Fibroblast of the aortic adventitia (primary cell): ENCODE measurements at regions not wholly inside any gene's neighbourhood (a gene's known extent, or its start where the extent isn't known, plus 50 kb on each side); places are given as distances from the start of the nearest gene placed in this dataset.

ENCODE experiments used
- DNase-seq: peaks from one replicate; pipeline ENCODE4 v3.0.0-alpha.2; 2010; ENCODE audit warnings: low read depth
- H3K4me3 ChIP-seq: 2 replicates; pipeline ENCODE4 v1.5.1; 2011; ENCODE audit warnings: low read depth, mild to moderate bottlenecking, control low read depth, low read length, moderate library complexity
- CTCF ChIP-seq: IDR thresholded peaks from 2 replicates; pipeline ENCODE4 v1.5.1; 2011; ENCODE audit warnings: mild to moderate bottlenecking, low read length, control low read depth, inconsistent platforms; ENCODE audit not compliant: insufficient read depth

GRCh38 chr11:26891501-26891900 is 102.4 kb upstream of the FIBIN start:
- H3K4me3 ChIP-seq, result no peak overlapping the region
- peak; percentile 7 for DNase-seq

DNA sequence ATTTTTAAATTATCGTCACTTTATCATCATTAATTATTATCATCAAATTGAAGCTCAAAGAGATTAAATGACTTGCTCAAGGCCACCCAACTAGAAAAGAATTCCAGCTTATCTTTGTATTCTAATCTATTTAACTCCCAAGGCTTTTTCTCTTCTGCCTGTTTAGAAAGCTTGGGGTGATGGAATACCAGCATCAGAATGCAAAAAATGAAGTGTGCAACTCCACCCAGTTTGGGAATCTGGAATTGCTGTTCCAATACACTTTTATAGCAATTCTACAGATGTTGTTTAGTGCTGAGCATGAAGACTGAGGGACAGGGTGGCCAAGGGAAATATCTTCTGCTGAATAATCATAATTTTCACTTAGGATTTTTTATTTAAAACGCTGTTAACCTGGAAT is 97.2 kb upstream of the FIBIN start:
- H3K4me3 ChIP-seq, result no peak overlapping the region
- DNase-seq, result peak; percentile 67
- no peak for TF ChIP-seq CTCF

More at GRCh38 chr11:26891501-26891900, 102.4 kb upstream of the FIBIN start:
- TF ChIP-seq CTCF, result no peak

- DNase-seq, result no peak
- no peak overlapping the region for H3K4me3 ChIP-seq
- TF ChIP-seq CTCF, result no peak
These were observed 95.1 kb upstream of the FIBIN start for GRCh38 chr11:26898799-26899198.

- TF ChIP-seq CTCF, result no peak
- H3K4me3 ChIP-seq, result no peak overlapping the region
- DNase-seq, result peak; percentile 65
These were observed 92.8 kb upstream of the FIBIN start for GRCh38 chr11:26901162-26901561.

DNA sequence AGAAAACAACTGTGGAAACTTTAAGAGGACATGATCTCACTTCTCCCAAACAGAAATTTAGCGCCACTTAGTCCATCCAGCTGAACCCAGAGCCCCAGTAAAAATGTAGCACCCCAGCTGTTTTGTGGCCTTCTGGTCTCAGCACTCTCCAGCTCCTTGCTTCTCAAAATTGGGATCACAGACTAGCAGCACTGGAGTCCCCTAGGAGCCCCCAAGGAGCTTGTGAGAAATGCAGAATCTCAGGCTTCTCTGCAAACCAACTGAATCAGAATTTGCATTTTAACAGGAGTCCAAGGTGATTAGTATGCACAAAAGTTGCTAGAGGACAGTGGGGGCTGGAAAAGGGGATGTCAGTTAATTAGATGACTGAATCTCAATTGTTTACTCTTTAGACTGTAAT is 89.8 kb upstream of the FIBIN start:
- no peak for DNase-seq
- no peak for TF ChIP-seq CTCF
- no peak overlapping the region for H3K4me3 ChIP-seq

- no peak overlapping the region for H3K4me3 ChIP-seq
- TF ChIP-seq CTCF, result no peak
- DNase-seq, result peak; percentile 2
These were observed 89.1 kb upstream of the FIBIN start for GRCh38 chr11:26904801-26905200.

GRCh38 chr11:26905368-26905767 is 88.5 kb upstream of the FIBIN start:
- no peak for TF ChIP-seq CTCF
- peak; percentile 44 for DNase-seq
- H3K4me3 ChIP-seq, result no peak overlapping the region
